Endothelial cell of umbilical vein (primary cell): ENCODE measurements at regions not wholly inside any gene's neighbourhood (a gene's known extent, or its start where the extent isn't known, plus 50 kb on each side); places are given as distances from the start of the nearest gene placed in this dataset.

ENCODE experiments used
- BruUV-seq: library from RNA; stranded (reverse); fragments of 400-500 nt; replicated peaks from 2 replicates; lab custom pipeline; 2021; lab: Mats Ljungman, UMichigan
- CTCF ChIA-PET: fragments of 300-600, 350-600 bp; sonication (Branson Sonifier 250); formaldehyde crosslinking; loops from one replicate; lab custom pipeline; 2021; ENCODE audit warnings: antibody characterized with exemption, inconsistent platforms; lab: Charles Lee
- POLR2A ChIA-PET: fragments of 300-600, 350-600 bp; sonication (Branson Sonifier 250); formaldehyde crosslinking; loops from one replicate; lab custom pipeline; 2021; ENCODE audit warnings: antibody characterized with exemption, inconsistent platforms; lab: Charles Lee
- DNase-seq: peaks from one replicate; pipeline ENCODE4 v3.0.0-alpha.2; 2011; ENCODE audit warnings: low read depth, low spot score
- FAIRE-seq: peaks from 2 replicates; lab custom pipeline; 2011; peaks lifted over from hg19 to GRCh38; lab: Jason Lieb, UNC
- H2AFZ ChIP-seq: 2 replicates; pipeline ENCODE4 v1.6.0; 2012; ENCODE audit warnings: low read depth, low read length, control low read depth, inconsistent platforms
- H3K27ac ChIP-seq: 2 replicates; pipeline ENCODE4 v1.5.1; 2011; ENCODE audit warnings: low read depth, mild to moderate bottlenecking, control low read depth, low read length, moderate library complexity; ENCODE audit not compliant: insufficient read depth
- H3K27me3 ChIP-seq, 2 experiments: 2 replicates each; pipeline versions ENCODE4 v1.6.0 to v1.6.1; 2011; ENCODE audit warnings: low read length in 2 of 2, mixed read lengths in 1 of 2; ENCODE audit not compliant: control insufficient read depth in 2 of 2, insufficient read depth in 2 of 2
- H3K36me3 ChIP-seq, 2 experiments: 2 replicates in 1 of 2; 3 replicates in 1 of 2; pipeline ENCODE4 v1.5.1; 2011; ENCODE audit warnings: low read length in 2 of 2, mild to moderate bottlenecking in 1 of 2, moderate library complexity in 1 of 2; ENCODE audit not compliant: control insufficient read depth in 2 of 2, insufficient read depth in 2 of 2; ENCODE audit errors: extremely low read depth in 1 of 2
- H3K4me1 ChIP-seq: 3 replicates; pipeline ENCODE4 v1.5.1; 2011; ENCODE audit warnings: mild to moderate bottlenecking, low read length; ENCODE audit not compliant: control insufficient read depth, insufficient read depth; ENCODE audit errors: extremely low read depth
- H3K4me2 ChIP-seq: 2 replicates; pipeline ENCODE4 v1.6.1; 2011; ENCODE audit warnings: low read length, control low read depth, mixed read lengths; ENCODE audit not compliant: insufficient read depth
- H3K4me3 ChIP-seq, 3 experiments: fragments of 200-600 bp in 1 of 3; sonication (generic), shearing (Covaris generic) in 1 of 3; replicated peaks in 1 of 3; 2 replicates each; pipeline ENCODE4 v1.5.1; 2011 to 2016; ENCODE audit warnings: control low read depth in 3 of 3, low read length in 3 of 3, mild to moderate bottlenecking in 2 of 3, inconsistent platforms in 1 of 3, low read depth in 1 of 3, moderate library complexity in 1 of 3; ENCODE audit not compliant: insufficient read depth in 1 of 3
- H3K79me2 ChIP-seq: 2 replicates; pipeline ENCODE4 v1.6.0; 2012; ENCODE audit warnings: low read length, inconsistent platforms; ENCODE audit not compliant: control insufficient read depth, insufficient read depth
- H3K9ac ChIP-seq: replicated peaks from 2 replicates; pipeline ENCODE3; 2011; ENCODE audit warnings: low read length, control low read depth; ENCODE audit not compliant: insufficient read depth; ENCODE audit errors: extremely low read depth
- H3K9me1 ChIP-seq: replicated peaks from 3 replicates; pipeline ENCODE4 v1.6.0; 2011; ENCODE audit warnings: mild to moderate bottlenecking, low read length; ENCODE audit not compliant: control insufficient read depth, insufficient read depth; ENCODE audit errors: extremely low read depth
- H3K9me3 ChIP-seq: replicated peaks from 2 replicates; pipeline ENCODE4 v1.5.1; 2012; ENCODE audit warnings: low read length, inconsistent platforms; ENCODE audit not compliant: control insufficient read depth, insufficient read depth
- H4K20me1 ChIP-seq: replicated peaks from 2 replicates; pipeline ENCODE3; 2011; ENCODE audit warnings: mild to moderate bottlenecking, low read length; ENCODE audit not compliant: control insufficient read depth, insufficient read depth; ENCODE audit errors: extremely low read depth
- CTCF ChIP-seq, 2 donors: IDR thresholded peaks; 1 replicate in 1 of 2; 2 replicates in 1 of 2; pipeline ENCODE4 v1.5.1; 2011; ENCODE audit warnings: low read length in 2 of 2, mild to moderate bottlenecking in 2 of 2, moderate library complexity in 2 of 2, control low read depth in 1 of 2, inconsistent platforms in 1 of 2, low read depth in 1 of 2; ENCODE audit not compliant: insufficient read depth in 1 of 2; ENCODE audit errors: extremely low read depth in 1 of 2
- EZH2 ChIP-seq: IDR thresholded peaks from 2 replicates; pipeline ENCODE4 v1.6.1; 2012; ENCODE audit warnings: borderline replicate concordance, low read depth, mild to moderate bottlenecking, moderate library complexity, low read length, inconsistent platforms; ENCODE audit not compliant: severe bottlenecking
- FOS ChIP-seq: IDR thresholded peaks from 2 replicates; pipeline ENCODE4 v1.6.1; 2011; ENCODE audit warnings: mild to moderate bottlenecking, low read length, moderate library complexity, borderline replicate concordance; ENCODE audit not compliant: insufficient read depth
- GATA2 ChIP-seq: IDR thresholded peaks from 2 replicates; pipeline ENCODE4 v1.7.0; 2011; ENCODE audit warnings: low read depth, mild to moderate bottlenecking, moderate library complexity, mixed read lengths, low read length; ENCODE audit not compliant: insufficient read length, insufficient read depth
- JUN ChIP-seq: IDR thresholded peaks from 2 replicates; pipeline ENCODE4 v1.6.1; 2011; ENCODE audit warnings: borderline replicate concordance, low read depth; ENCODE audit not compliant: insufficient read length, insufficient read depth
- MAX ChIP-seq: IDR thresholded peaks from 2 replicates; pipeline ENCODE4 v1.6.1; 2011; ENCODE audit not compliant: insufficient read depth, insufficient read length
- MYC ChIP-seq: IDR thresholded peaks from one replicate; pipeline ENCODE4 v1.6.1; 2011; ENCODE audit warnings: mild to moderate bottlenecking, low read depth, low read length
- POLR2A ChIP-seq: IDR thresholded peaks from 2 replicates; pipeline ENCODE4 v1.6.1; 2012; ENCODE audit warnings: low read depth, mild to moderate bottlenecking, control low read depth, low read length
- POLR2AphosphoS5 ChIP-seq: IDR thresholded peaks from 2 replicates; pipeline ENCODE4 v1.6.1; 2012; ENCODE audit warnings: low read depth, mild to moderate bottlenecking, control low read depth, low read length, moderate library complexity; ENCODE audit not compliant: insufficient read depth
- dilution Hi-C: fragments of 300-500 bp; cut with MboI; formaldehyde crosslinking; loops from one replicate; pipeline ENCODE4 v1.15.0; 2019; ENCODE audit warnings: low sequenced_read_pairs; ENCODE audit not compliant: extremely low pct_ligation_motif_present
- intact Hi-C: fragments of 100-400 bp; cut with micrococcal nuclease; formaldehyde crosslinking; loops from one replicate; pipeline ENCODE4 v1.10.0; 2022

GRCh38 chr1:99580451-99580850 is 65.5 kb upstream of the PALMD start:
- Histone ChIP-seq H3K4me3 (no peak overlapping the region), H3K9ac (no peak overlapping the region), H2AFZ (peak overlapping the region; percentile 42), H3K27ac (no peak overlapping the region), H3K9me3 (no peaks in the 10 kb centered on the region), H3K79me2 (no peaks in the 10 kb centered on the region), H3K4me1 (no peaks in the 10 kb centered on the region), H3K4me2 (no peak overlapping the region), H3K27me3 (no peaks in the 10 kb centered on the region), H3K9me1 (no peaks in the 10 kb centered on the region), H3K36me3 (no peaks in the 10 kb centered on the region), H4K20me1 (no peaks in the 10 kb centered on the region)
- FAIRE-seq (peak; percentile 62), DNase-seq (peak; percentile 92)
- dilution Hi-C loops (no loop called here), intact Hi-C loops (no loop called here)
- ChIA-PET POLR2A (no interaction called here), CTCF (interaction anchor here (0.6 kb wide), 1 partner anchor 99 kb away, joined by 3 read pairs; no protein-coding TSS in a partner anchor)
- no peak for TF ChIP-seq CTCF (IDR thresholded peaks at IDR 0.05; ENCODE audit: extremely low read depth in 1 of 2, insufficient read depth in 1 of 2, low read depth in 1 of 2, low read length in 2 of 2)
- TF ChIP-seq JUN: no peak
- no peak for TF ChIP-seq EZH2
- TF ChIP-seq GATA2: no peak
- no peak for TF ChIP-seq MYC
- no peak for TF ChIP-seq POLR2AphosphoS5
- TF ChIP-seq MAX: no peak
- TF ChIP-seq FOS: no peak
- TF ChIP-seq POLR2A: no peak
- no TSS peak for BruUV-seq
